KMS-11 (cell line): ENCODE measurements at regions not wholly inside any gene's neighbourhood (a gene's known extent, or its start where the extent isn't known, plus 50 kb on each side); places are given as distances from the start of the nearest gene placed in this dataset.

Experiments
- H2AFZ ChIP-seq: fragments of 200-600 bp; sonication (generic); 2 replicates; pipeline ENCODE4 v1.6.1; 2016; ENCODE audit warnings: antibody characterized with exemption, mixed run types, low read depth
- H3K27ac ChIP-seq: fragments of 200-600 bp; sonication (generic); 2 replicates; pipeline ENCODE4 v1.6.1; 2016; ENCODE audit warnings: mild to moderate bottlenecking, mixed run types
- H3K27me3 ChIP-seq: fragments of 200-600 bp; sonication (generic); 2 replicates; pipeline ENCODE4 v1.6.1; 2017; ENCODE audit warnings: mild to moderate bottlenecking, low read depth, mixed run types, moderate library complexity; ENCODE audit not compliant: insufficient read depth
- H3K36me3 ChIP-seq: fragments of 200-600 bp; sonication (generic); 2 replicates; pipeline ENCODE4 v1.6.1; 2017; ENCODE audit warnings: mild to moderate bottlenecking, mixed run types; ENCODE audit not compliant: insufficient read depth
- H3K4me1 ChIP-seq: fragments of 200-600 bp; sonication (generic); 2 replicates; pipeline ENCODE4 v1.6.1; 2016; ENCODE audit warnings: mild to moderate bottlenecking, low read depth, mixed run types; ENCODE audit not compliant: poor library complexity, severe bottlenecking
- H3K4me2 ChIP-seq: fragments of 200-600 bp; sonication (generic); 2 replicates; pipeline ENCODE4 v1.7.0; 2016; ENCODE audit warnings: mild to moderate bottlenecking, mixed run types
- H3K4me3 ChIP-seq: fragments of 200-600 bp; sonication (generic); IDR thresholded peaks from 2 replicates; pipeline ENCODE4 v1.6.1; 2017; ENCODE audit warnings: low read depth, low read length, mixed read lengths; ENCODE audit not compliant: insufficient read depth
- H3K79me2 ChIP-seq: fragments of 200-600 bp; sonication (generic); 2 replicates; pipeline ENCODE4 v1.6.1; 2016; ENCODE audit warnings: low read depth, mixed run types; ENCODE audit not compliant: insufficient read depth
- H3K9ac ChIP-seq: fragments of 200-600 bp; sonication (generic); 2 replicates; pipeline ENCODE4 v1.6.1; 2016; ENCODE audit warnings: mild to moderate bottlenecking, mixed run types
- H4K20me1 ChIP-seq: fragments of 200-600 bp; sonication (generic); 2 replicates; pipeline ENCODE4 v1.6.1; 2016; ENCODE audit warnings: mild to moderate bottlenecking, mixed run types; ENCODE audit not compliant: insufficient read depth
- CTCF ChIP-seq: fragments of 200-600 bp; sonication (generic); conservative IDR thresholded peaks from 2 replicates; pipeline ENCODE4 v1.6.1; 2017; ENCODE audit warnings: low read depth, mild to moderate bottlenecking, antibody characterized with exemption, low read length, moderate library complexity, mixed read lengths

- no peak overlapping the region for H3K4me3 ChIP-seq
- TF ChIP-seq CTCF, result no peak
- H3K36me3 ChIP-seq, result no peaks in the 10 kb centered on the region
- H3K27me3 ChIP-seq, result no peaks in the 10 kb centered on the region
- no peak overlapping the region for H2AFZ ChIP-seq
- H3K27ac ChIP-seq, result no peak overlapping the region
- no peaks in the 10 kb centered on the region for H3K79me2 ChIP-seq
- no peak overlapping the region for H3K9ac ChIP-seq
- H3K4me2 ChIP-seq, result no peak overlapping the region
- H4K20me1 ChIP-seq, result no peaks in the 10 kb centered on the region
- H3K4me1 ChIP-seq, result peaks cover 33% of the 10 kb centered on the region
These were observed 201.4 kb upstream of the EEA1 start for GRCh38 chr12:93130366-93131054.

GRCh38 chr12:93133361-93133760 lies 204.3 kb upstream of the EEA1 start:
- Histone ChIP-seq H3K9ac (no peak overlapping the region), H3K27me3 (no peaks in the 10 kb centered on the region), H3K4me1 (peaks cover 27% of the 10 kb centered on the region), H3K27ac (no peak overlapping the region), H3K79me2 (no peaks in the 10 kb centered on the region), H2AFZ (no peak overlapping the region), H4K20me1 (no peaks in the 10 kb centered on the region), H3K36me3 (no peaks in the 10 kb centered on the region), H3K4me2 (no peak overlapping the region), H3K4me3 (no peak overlapping the region)
- TF ChIP-seq CTCF, result no peak

GRCh38 chr12:93134175-93134890 lies 205.2 kb upstream of the EEA1 start:
- no peak for TF ChIP-seq CTCF
- Histone ChIP-seq H3K36me3 (no peaks in the 10 kb centered on the region), H3K4me2 (no peak overlapping the region), H3K4me3 (no peak overlapping the region), H3K9ac (no peak overlapping the region), H3K4me1 (peaks cover 27% of the 10 kb centered on the region), H3K27me3 (no peaks in the 10 kb centered on the region), H3K79me2 (no peaks in the 10 kb centered on the region), H4K20me1 (no peaks in the 10 kb centered on the region), H2AFZ (no peak overlapping the region), H3K27ac (no peak overlapping the region)

GRCh38 chr12:93134893-93135285 lies 205.8 kb upstream of the EEA1 start:
- Histone ChIP-seq H3K4me2 (no peak overlapping the region), H2AFZ (no peak overlapping the region; the same call in 1 of the 2 replicates), H3K27me3 (no peaks in the 10 kb centered on the region), H3K9ac (no peak overlapping the region), H3K79me2 (no peaks in the 10 kb centered on the region), H3K27ac (no peak overlapping the region), H3K36me3 (no peaks in the 10 kb centered on the region), H3K4me1 (peaks cover 27% of the 10 kb centered on the region), H4K20me1 (no peaks in the 10 kb centered on the region), H3K4me3 (no peak overlapping the region)
- TF ChIP-seq CTCF, result no peak
